ENCODE measurements at regions not wholly inside any gene's neighbourhood (a gene's known extent, or its start where the extent isn't known, plus 50 kb on each side); places are given as distances from the start of the nearest gene placed in this dataset.
"Not testable (repeated sequence)": the region's sequence is repeated elsewhere in the genome, so short reads cannot be mapped to it uniquely, and the experiment has no call there.

GRCh38 chr14:106635569-106635968 is 1109.2 kb downstream of the TMEM121 start:
- ChIA-PET POLR2A (ENCODE audit: low non-redundant PET) (no interaction called here), CTCF (no interaction called here)
- no peak for DNase-seq (ENCODE audit: low spot score)
- no peak for TF ChIP-seq CTCF (conservative IDR thresholded peaks at IDR 0.05; ENCODE audit: low read depth)
- no peak overlapping the region for H3K27ac ChIP-seq

- CTCF ChIA-PET: interaction anchor here (0.6 to 0.7 kb wide), 2 partner anchors 218 to 290 kb away, joined by 3 read pairs; no protein-coding TSS in a partner anchor
- H3K27ac ChIP-seq; POLR2A ChIA-PET (ENCODE audit: low non-redundant PET); DNase-seq (ENCODE audit: low spot score): not testable (repeated sequence)
Observed at GRCh38 chr14:106638786-106639452, 1112.5 kb downstream of the TMEM121 start.

- no peak for DNase-seq (ENCODE audit: low spot score)
Observed at GRCh38 chr14:106642090-106642489, 1115.7 kb downstream of the TMEM121 start.

GRCh38 chr14:106642971-106643370 is 1116.6 kb downstream of the TMEM121 start:
- POLR2A ChIA-PET (ENCODE audit: low non-redundant PET); CTCF ChIA-PET; DNase-seq (ENCODE audit: low spot score); H3K27ac ChIP-seq: not testable (repeated sequence)

More at GRCh38 chr14:106642090-106642489, 1115.7 kb downstream of the TMEM121 start:
- TF ChIP-seq CTCF (conservative IDR thresholded peaks at IDR 0.05; ENCODE audit: low read depth): no peak
- H3K27ac ChIP-seq: no peak overlapping the region
- ChIA-PET POLR2A (ENCODE audit: low non-redundant PET) (no interaction called here), CTCF (interaction anchor here (1.2 kb wide), 1 partner anchor 24 kb away, joined by 3 read pairs; no protein-coding TSS in a partner anchor)

- H3K27ac ChIP-seq; POLR2A ChIA-PET (ENCODE audit: low non-redundant PET); DNase-seq (ENCODE audit: low spot score); CTCF ChIA-PET: not testable (repeated sequence)
Observed at GRCh38 chr14:106648874-106649273, 1122.5 kb downstream of the TMEM121 start.

GRCh38 chr14:106651016-106651415 is 1124.6 kb downstream of the TMEM121 start:
- H3K27ac ChIP-seq: no peak overlapping the region
- ChIA-PET POLR2A (ENCODE audit: low non-redundant PET) (no interaction called here), CTCF (no interaction called here)
- no peak for DNase-seq (ENCODE audit: low spot score)
- no peak for TF ChIP-seq CTCF (conservative IDR thresholded peaks at IDR 0.05; ENCODE audit: low read depth)

- ChIA-PET CTCF (no interaction called here), POLR2A (ENCODE audit: low non-redundant PET) (no interaction called here)
- peak; percentile 48 for DNase-seq (ENCODE audit: low spot score)
- TF ChIP-seq CTCF (conservative IDR thresholded peaks at IDR 0.05; ENCODE audit: low read depth): no peak
- no peak overlapping the region for H3K27ac ChIP-seq
Observed at GRCh38 chr14:106652494-106652893, 1126.1 kb downstream of the TMEM121 start.

- CTCF ChIA-PET: interaction anchor here (0.9 to 1.4 kb wide), 2 partner anchors 106 to 134 kb away, joined by 4 read pairs; no protein-coding TSS in a partner anchor
- TF ChIP-seq CTCF (conservative IDR thresholded peaks at IDR 0.05; ENCODE audit: low read depth): no peak
- POLR2A ChIA-PET (ENCODE audit: low non-redundant PET): no interaction called here
- H3K27ac ChIP-seq: no peak overlapping the region
- no peak for DNase-seq (ENCODE audit: low spot score)
Observed at GRCh38 chr14:106657460-106657859, 1131.1 kb downstream of the TMEM121 start.

- DNase-seq (ENCODE audit: low spot score); POLR2A ChIA-PET (ENCODE audit: low non-redundant PET); H3K27ac ChIP-seq: not testable (repeated sequence)
- CTCF ChIA-PET: interaction anchor here (1.4 kb wide), 1 partner anchor 107 kb away, joined by 4 read pairs; no protein-coding TSS in a partner anchor
Observed at GRCh38 chr14:106658066-106658860, 1131.9 kb downstream of the TMEM121 start.
